ENCODE measurements at regions not wholly inside any gene's neighbourhood (a gene's known extent, or its start where the extent isn't known, plus 50 kb on each side); places are given as distances from the start of the nearest gene placed in this dataset.

- TF ChIP-seq CTCF (IDR thresholded peaks at IDR 0.05 in 8 of 11, conservative IDR thresholded peaks at IDR 0.05 in 3 of 11) (no peak), POLR2AphosphoS5 (IDR thresholded peaks at IDR 0.05) (no peak), POLR2A (IDR thresholded peaks at IDR 0.05) (no peak)
Observed at GRCh38 chr18:60753753-60754152, 381.2 kb upstream of the MC4R start.
